ENCODE measurements at regions not wholly inside any gene's neighbourhood (a gene's known extent, or its start where the extent isn't known, plus 50 kb on each side); places are given as distances from the start of the nearest gene placed in this dataset.

- Histone ChIP-seq H3K9ac (ENCODE audit: low read length) (no peak overlapping the region), H3K36me3 (ENCODE audit: control insufficient read depth in 1 of 2, insufficient read depth in 2 of 2, low read length in 2 of 2) (no peaks in the 10 kb centered on the region), H3K4me1 (ENCODE audit: control insufficient read depth in 1 of 2, insufficient read depth in 2 of 2, low read length in 2 of 2) (no peaks in the 10 kb centered on the region), H3K4me2 (ENCODE audit: low read length) (no peak overlapping the region), H4K20me1 (ENCODE audit: insufficient read depth) (no peaks in the 10 kb centered on the region), H3K27me3 (ENCODE audit: insufficient read depth, low read length) (no peaks in the 10 kb centered on the region), H3K27ac (ENCODE audit: low read depth, low read length) (no peak overlapping the region), H3K79me2 (ENCODE audit: insufficient read depth, low read length) (no peaks in the 10 kb centered on the region), H3K9me3 (ENCODE audit: control insufficient read depth in 1 of 2, insufficient read depth in 1 of 2, low read depth in 1 of 2, low read length in 2 of 2) (peaks cover 0 to 5% of the 10 kb centered on the region in 2 experiments; a peak in 1 of 4 replicates), H3K9me2 (ENCODE audit: insufficient read depth) (no peaks in the 10 kb centered on the region), H2AFZ (ENCODE audit: low read depth, low read length, poor library complexity, severe bottlenecking) (no peak overlapping the region), H3K4me3 (replicated peaks in 1 of 2; ENCODE audit: low read depth in 1 of 2, low read length in 2 of 2) (no peak overlapping the region)
- ATAC-seq (no peak), DNase-seq (ENCODE audit: low read depth, low spot score) (no peak)
- no TSS peak for BruUV-seq (replicated peaks)
- ChIA-PET POLR2A (no interaction called here), CTCF (no interaction called here), RAD21 (ENCODE audit: low non-redundant PET in 1 of 2, low total read pairs in 2 of 2, uncharacterized antibody in 2 of 2, unreplicated experiment in 2 of 2) (no interaction called here)
- intact Hi-C loops (cut with micrococcal nuclease): no loop called here
- no peak for TF ChIP-seq YY1 (IDR thresholded peaks at IDR 0.05; ENCODE audit: extremely low read depth, insufficient replicate concordance, low read depth, low read length)
- TF ChIP-seq EGR1 (IDR thresholded peaks at IDR 0.05; ENCODE audit: low read depth): no peak
- no peak for TF ChIP-seq EZH2 (IDR thresholded peaks at IDR 0.05)
- no peak for TF ChIP-seq TCF7L2 (IDR thresholded peaks at IDR 0.05; ENCODE audit: borderline replicate concordance, extremely low read depth, insufficient read depth, insufficient read length)
- TF ChIP-seq ATF3 (IDR thresholded peaks at IDR 0.05): no peak
- no peak for TF ChIP-seq SP1 (IDR thresholded peaks at IDR 0.05; ENCODE audit: low read depth)
- TF ChIP-seq ELF1 (IDR thresholded peaks at IDR 0.05; ENCODE audit: borderline replicate concordance, low read depth): no peak
- no peak for TF ChIP-seq POLR2AphosphoS5 (IDR thresholded peaks at IDR 0.05; ENCODE audit: low read depth, low read length)
- TF ChIP-seq CEBPB (IDR thresholded peaks at IDR 0.05; ENCODE audit: low read depth): no peak
- no peak for TF ChIP-seq SIN3A (IDR thresholded peaks at IDR 0.05; ENCODE audit: low read depth)
- TF ChIP-seq CBX3 (IDR thresholded peaks at IDR 0.05; ENCODE audit: low read depth): no peak
These were observed 115.2 kb upstream of the STT3B start for GRCh38 chr3:31417486-31417885.

GRCh38 chr3:31420311-31420710, 112.4 kb upstream of the STT3B start:
- ATAC-seq: no peak
- no peaks in the 10 kb centered on the region for H3K9me2 ChIP-seq (ENCODE audit: insufficient read depth)
- no peak overlapping the region for H2AFZ ChIP-seq (ENCODE audit: low read depth, low read length, poor library complexity, severe bottlenecking)
- CTCF ChIA-PET: no interaction called here
- peaks cover 0 to 3% of the 10 kb centered on the region in 2 experiments; a peak in 1 of 4 replicates for H3K4me1 ChIP-seq (ENCODE audit: control insufficient read depth in 1 of 2, insufficient read depth in 2 of 2, low read length in 2 of 2)
- POLR2A ChIA-PET: no interaction called here
- RAD21 ChIA-PET (ENCODE audit: low non-redundant PET in 1 of 2, low total read pairs in 2 of 2, uncharacterized antibody in 2 of 2, unreplicated experiment in 2 of 2): no interaction called here
- H3K27me3 ChIP-seq (ENCODE audit: insufficient read depth, low read length): no peaks in the 10 kb centered on the region
- intact Hi-C loops (cut with micrococcal nuclease): no loop called here
- no peak overlapping the region for H3K27ac ChIP-seq (ENCODE audit: low read depth, low read length)
- DNase-seq (ENCODE audit: low read depth, low spot score): no peak
- no peaks in the 10 kb centered on the region for H3K79me2 ChIP-seq (ENCODE audit: insufficient read depth, low read length)
- TF ChIP-seq POLR2A (IDR thresholded peaks at IDR 0.05; ENCODE audit: borderline replicate concordance, extremely low read depth, insufficient read depth, insufficient read length) (no peak), ZFX (IDR thresholded peaks at IDR 0.05) (no peak), ZBTB33 (IDR thresholded peaks at IDR 0.05; ENCODE audit: extremely low read depth, insufficient replicate concordance, low read length) (no peak), EGR1 (IDR thresholded peaks at IDR 0.05; ENCODE audit: low read depth) (no peak), FOSL1 (IDR thresholded peaks at IDR 0.05; ENCODE audit: low read depth) (no peak), EZH2phosphoT487 (IDR thresholded peaks at IDR 0.05; ENCODE audit: borderline replicate concordance) (no peak), YY1 (IDR thresholded peaks at IDR 0.05; ENCODE audit: extremely low read depth, insufficient replicate concordance, low read depth, low read length) (no peak)
- H3K4me2 ChIP-seq (ENCODE audit: low read length): no peak overlapping the region
- no peaks in the 10 kb centered on the region for H4K20me1 ChIP-seq (ENCODE audit: insufficient read depth)
- no peak overlapping the region for H3K4me3 ChIP-seq (replicated peaks in 1 of 2; ENCODE audit: low read depth in 1 of 2, low read length in 2 of 2)
- no TSS peak for BruUV-seq (replicated peaks)
- peaks cover 0 to 5% of the 10 kb centered on the region in 2 experiments; a peak in 1 of 4 replicates for H3K9me3 ChIP-seq (ENCODE audit: control insufficient read depth in 1 of 2, insufficient read depth in 1 of 2, low read depth in 1 of 2, low read length in 2 of 2)
- no peaks in the 10 kb centered on the region for H3K36me3 ChIP-seq (ENCODE audit: control insufficient read depth in 1 of 2, insufficient read depth in 2 of 2, low read length in 2 of 2)
- no peak overlapping the region for H3K9ac ChIP-seq (ENCODE audit: low read length)

All from HCT116 (cell line).